PC-3 (cell line): ENCODE measurements at regions not wholly inside any gene's neighbourhood (a gene's known extent, or its start where the extent isn't known, plus 50 kb on each side); places are given as distances from the start of the nearest gene placed in this dataset.

Experiments used
- ATAC-seq: fragments of 200-7000 bp; cut with Tn5 transposase; 2 replicates; pipeline ENCODE4 v1.9.1; 2020; ENCODE audit warnings: mild to moderate bottlenecking, moderate library complexity
- BruUV-seq: library from RNA; stranded (reverse); fragments of 400-500 nt; replicated peaks from 2 replicates; lab custom pipeline; 2021; lab: Mats Ljungman, UMichigan
- CTCF ChIA-PET: fragments of 300-600 bp; sonication (Branson Sonifier 250); formaldehyde crosslinking; loops from one replicate; lab custom pipeline; 2022; ENCODE audit warnings: antibody characterized with exemption; lab: Charles Lee
- POLR2A ChIA-PET: fragments of 300-600 bp; sonication (Branson Sonifier 250); formaldehyde crosslinking; loops from one replicate; lab custom pipeline; 2022; ENCODE audit warnings: antibody characterized with exemption; ENCODE audit not compliant: unreplicated experiment; lab: Charles Lee
- DNase-seq: peaks from one replicate; pipeline ENCODE4 v3.0.0-alpha.2; 2015
- H2AFZ ChIP-seq: fragments of 300-600 bp; sonication (generic); 2 replicates; pipeline ENCODE4 v1.6.0; 2016; ENCODE audit warnings: antibody characterized with exemption, low read length
- H3F3A ChIP-seq: fragments of 300-600 bp; sonication (generic); one replicate; pipeline ENCODE4 v1.6.0; 2017; ENCODE audit warnings: antibody characterized with exemption, low read length, control low read depth, mild to moderate bottlenecking; ENCODE audit not compliant: unreplicated experiment
- H3K27ac ChIP-seq: fragments of 300-600 bp; sonication (generic); 2 replicates; pipeline ENCODE4 v1.5.1; 2016; ENCODE audit warnings: mild to moderate bottlenecking, low read length
- H3K27me3 ChIP-seq: fragments of 300-600 bp; sonication (generic); 2 replicates; pipeline ENCODE4 v1.6.1; 2016; ENCODE audit warnings: low read length, mixed read lengths
- H3K36me3 ChIP-seq: fragments of 300-600 bp; sonication (generic); 2 replicates; pipeline ENCODE4 v1.6.1; 2016; ENCODE audit warnings: low read depth, mixed run types, low read length, mixed read lengths
- H3K4me1 ChIP-seq: fragments of 300-600 bp; sonication (generic); 2 replicates; pipeline ENCODE4 v1.5.1; 2016; ENCODE audit warnings: low read length; ENCODE audit not compliant: insufficient read depth
- H3K4me2 ChIP-seq: fragments of 300-600 bp; sonication (generic); 2 replicates; pipeline ENCODE4 v1.6.0; 2016; ENCODE audit warnings: low read length
- H3K4me3 ChIP-seq: fragments of 300-600 bp; sonication (generic); 2 replicates; pipeline ENCODE4 v1.5.1; 2016; ENCODE audit warnings: mild to moderate bottlenecking, low read length, mixed read lengths
- H3K79me2 ChIP-seq: fragments of 300-600 bp; sonication (generic); 2 replicates; pipeline ENCODE4 v1.6.1; 2017; ENCODE audit warnings: low read length, mixed read lengths
- H3K9ac ChIP-seq: fragments of 300-600 bp; sonication (generic); 2 replicates; pipeline ENCODE4 v1.6.0; 2016; ENCODE audit warnings: mild to moderate bottlenecking, low read length
- H3K9me2 ChIP-seq: fragments of 300-600 bp; sonication (generic); replicated peaks from 2 replicates; pipeline ENCODE4 v1.6.1; 2016; ENCODE audit warnings: mixed run types, low read length, mixed read lengths
- H3K9me3 ChIP-seq: fragments of 300-600 bp; sonication (generic); 2 replicates; pipeline ENCODE4 v1.6.1; 2016; ENCODE audit warnings: low read length, mixed read lengths
- H4K20me1 ChIP-seq: fragments of 300-600 bp; sonication (generic); 2 replicates; pipeline ENCODE4 v1.6.1; 2016; ENCODE audit warnings: low read length, mixed read lengths
- EZH2 ChIP-seq: fragments of 300-600 bp; sonication (generic); IDR thresholded peaks from one replicate; pipeline ENCODE4 v1.6.1; 2017; ENCODE audit warnings: antibody characterized with exemption, mild to moderate bottlenecking, low read length; ENCODE audit not compliant: unreplicated experiment
- EZH2phosphoT487 ChIP-seq: fragments of 300-600 bp; sonication (generic); IDR thresholded peaks from 2 replicates; pipeline ENCODE4 v1.6.1; 2018; ENCODE audit warnings: mild to moderate bottlenecking, antibody characterized with exemption, low read length, borderline replicate concordance
- intact Hi-C: fragments of 100-400 bp; cut with micrococcal nuclease; formaldehyde crosslinking; loops from 2 replicates; pipeline ENCODE4 v1.9.0; 2023
- TF ChIP-seq, protein P1 (sequence below): fragments of 300-600 bp; sonication (generic); conservative IDR thresholded peaks from 2 replicates; pipeline ENCODE4 v1.5.1; 2017; ENCODE audit warnings: antibody characterized with exemption, low read depth, mild to moderate bottlenecking, low read length

DNA sequence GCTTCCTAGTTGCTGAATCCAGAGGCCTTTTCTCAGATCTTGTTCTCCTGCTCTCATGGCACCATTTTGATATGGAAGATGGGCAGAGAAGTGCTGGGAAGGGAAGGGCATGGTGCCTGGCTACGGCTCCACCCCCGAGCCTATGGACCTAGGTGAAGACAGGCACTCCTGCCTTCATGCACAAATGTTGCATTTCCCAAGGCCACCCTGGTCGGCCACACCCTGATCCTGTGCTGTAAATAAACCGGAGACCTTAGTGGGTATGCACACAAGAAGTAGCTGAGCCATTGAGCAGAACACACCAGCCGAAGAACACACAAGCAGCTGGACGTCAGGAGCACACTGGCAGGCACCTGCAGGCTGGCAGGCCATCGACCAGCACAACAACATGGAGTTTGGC, 261.6 kb downstream of the SHQ1 start:
- ATAC-seq (no peak), DNase-seq (no peak)
- H3K9me2 ChIP-seq = no peaks in the 10 kb centered on the region
- CTCF ChIA-PET = no interaction called here
- H3K36me3 ChIP-seq = no peaks in the 10 kb centered on the region
- no TSS peak for BruUV-seq
- TF ChIP-seq, protein P1, sequence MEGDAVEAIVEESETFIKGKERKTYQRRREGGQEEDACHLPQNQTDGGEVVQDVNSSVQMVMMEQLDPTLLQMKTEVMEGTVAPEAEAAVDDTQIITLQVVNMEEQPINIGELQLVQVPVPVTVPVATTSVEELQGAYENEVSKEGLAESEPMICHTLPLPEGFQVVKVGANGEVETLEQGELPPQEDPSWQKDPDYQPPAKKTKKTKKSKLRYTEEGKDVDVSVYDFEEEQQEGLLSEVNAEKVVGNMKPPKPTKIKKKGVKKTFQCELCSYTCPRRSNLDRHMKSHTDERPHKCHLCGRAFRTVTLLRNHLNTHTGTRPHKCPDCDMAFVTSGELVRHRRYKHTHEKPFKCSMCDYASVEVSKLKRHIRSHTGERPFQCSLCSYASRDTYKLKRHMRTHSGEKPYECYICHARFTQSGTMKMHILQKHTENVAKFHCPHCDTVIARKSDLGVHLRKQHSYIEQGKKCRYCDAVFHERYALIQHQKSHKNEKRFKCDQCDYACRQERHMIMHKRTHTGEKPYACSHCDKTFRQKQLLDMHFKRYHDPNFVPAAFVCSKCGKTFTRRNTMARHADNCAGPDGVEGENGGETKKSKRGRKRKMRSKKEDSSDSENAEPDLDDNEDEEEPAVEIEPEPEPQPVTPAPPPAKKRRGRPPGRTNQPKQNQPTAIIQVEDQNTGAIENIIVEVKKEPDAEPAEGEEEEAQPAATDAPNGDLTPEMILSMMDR = no peak
- no peak for TF ChIP-seq EZH2
- H3K9ac ChIP-seq = no peak overlapping the region
- H3F3A ChIP-seq = no peaks in the 10 kb centered on the region
- H3K4me1 ChIP-seq = peaks cover 8% of the 10 kb centered on the region
- H3K79me2 ChIP-seq = no peaks in the 10 kb centered on the region
- no peak overlapping the region for H3K27ac ChIP-seq
- H3K4me2 ChIP-seq = no peak overlapping the region
- H3K27me3 ChIP-seq = peaks cover 4% of the 10 kb centered on the region; the same call in 1 of the 2 replicates
- H4K20me1 ChIP-seq = no peaks in the 10 kb centered on the region
- no peaks in the 10 kb centered on the region for H3K9me3 ChIP-seq
- H2AFZ ChIP-seq = no peak overlapping the region
- no peak overlapping the region for H3K4me3 ChIP-seq
- intact Hi-C loops = no loop called here
- POLR2A ChIA-PET = no interaction called here

GRCh38 chr3:72585966-72586365, 262.3 kb downstream of the SHQ1 start:
- CTCF ChIA-PET = no interaction called here
- Histone ChIP-seq H3K4me3 (no peak overlapping the region), H3K4me1 (peaks cover under 1% of the 10 kb centered on the region; the same call in 1 of the 2 replicates), H3K36me3 (no peaks in the 10 kb centered on the region), H3K79me2 (no peaks in the 10 kb centered on the region), H4K20me1 (no peaks in the 10 kb centered on the region), H2AFZ (no peak overlapping the region), H3K9me2 (no peaks in the 10 kb centered on the region), H3F3A (no peaks in the 10 kb centered on the region), H3K9ac (no peak overlapping the region), H3K27me3 (peaks cover 4% of the 10 kb centered on the region; the same call in 1 of the 2 replicates), H3K27ac (no peak overlapping the region), H3K4me2 (no peak overlapping the region), H3K9me3 (no peaks in the 10 kb centered on the region)
- DNase-seq (no peak), ATAC-seq (no peak)
- BruUV-seq = no TSS peak
- no peak for TF ChIP-seq EZH2
- intact Hi-C loops = no loop called here
- POLR2A ChIA-PET = no interaction called here

DNA sequence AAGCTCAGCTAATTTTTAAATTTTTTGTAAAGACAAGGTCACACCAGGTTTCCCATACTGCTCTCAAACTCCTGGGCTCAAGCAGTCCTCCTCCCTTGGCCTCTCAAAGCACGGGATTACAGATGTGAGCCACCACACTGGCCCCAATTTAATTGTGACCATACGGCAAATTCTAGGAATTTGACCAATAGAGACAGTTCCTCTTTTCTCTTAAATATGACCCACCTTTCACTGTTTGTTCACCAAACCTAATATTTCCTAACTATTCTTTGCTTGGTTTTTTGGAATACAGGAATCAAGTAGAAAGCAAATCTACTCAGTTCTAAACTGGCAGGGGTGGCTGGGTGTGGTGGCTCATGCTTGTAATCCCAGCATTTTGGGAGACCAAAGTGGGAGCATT, 264.0 kb downstream of the SHQ1 start:
- H3K4me3 ChIP-seq = no peak overlapping the region
- BruUV-seq = no TSS peak
- H3K9ac ChIP-seq = no peak overlapping the region
- ATAC-seq (no peak), DNase-seq (no peak)
- no peaks in the 10 kb centered on the region for H3K9me3 ChIP-seq
- POLR2A ChIA-PET = no interaction called here
- intact Hi-C loops = no loop called here
- no peaks in the 10 kb centered on the region for H4K20me1 ChIP-seq
- no peak overlapping the region for H2AFZ ChIP-seq
- no peaks in the 10 kb centered on the region for H3K4me1 ChIP-seq
- H3K4me2 ChIP-seq = no peak overlapping the region
- no peaks in the 10 kb centered on the region for H3F3A ChIP-seq
- no peaks in the 10 kb centered on the region for H3K9me2 ChIP-seq
- peaks cover 4% of the 10 kb centered on the region; the same call in 1 of the 2 replicates for H3K27me3 ChIP-seq
- CTCF ChIA-PET = no interaction called here
- no peak overlapping the region for H3K27ac ChIP-seq
- H3K79me2 ChIP-seq = no peaks in the 10 kb centered on the region
- H3K36me3 ChIP-seq = no peaks in the 10 kb centered on the region
- no peak for TF ChIP-seq EZH2phosphoT487
- no peak for TF ChIP-seq EZH2
- TF ChIP-seq, protein P1 = no peak
